ENCODE measurements at regions not wholly inside any gene's neighbourhood (a gene's known extent, or its start where the extent isn't known, plus 50 kb on each side); places are given as distances from the start of the nearest gene placed in this dataset.

- no peaks in the 10 kb centered on the region for H3K9me2 ChIP-seq (replicated peaks; ENCODE audit: insufficient read depth, low read length)
- H3K9ac ChIP-seq (ENCODE audit: low read length) = no peak overlapping the region
- H3K79me2 ChIP-seq (ENCODE audit: insufficient read depth, low read length) = no peaks in the 10 kb centered on the region
- H4K20me1 ChIP-seq (ENCODE audit: low read depth, low read length) = no peaks in the 10 kb centered on the region
- H3K9me3 ChIP-seq (ENCODE audit: insufficient read depth, low read length) = no peaks in the 10 kb centered on the region
- H3K36me3 ChIP-seq (ENCODE audit: low read length) = no peaks in the 10 kb centered on the region
- no peak for TF ChIP-seq EZH2phosphoT487 (conservative IDR thresholded peaks at IDR 0.05; ENCODE audit: low read length)
- no peak for TF ChIP-seq CTCF (IDR thresholded peaks at IDR 0.05; ENCODE audit: insufficient read depth, low read length, poor library complexity, severe bottlenecking)
- no peaks in the 10 kb centered on the region for H3K27me3 ChIP-seq (ENCODE audit: low read length)
- no peak overlapping the region for H3K4me2 ChIP-seq (ENCODE audit: low read depth, low read length, poor library complexity, severe bottlenecking)
- H3F3A ChIP-seq (ENCODE audit: insufficient read depth) = no peaks in the 10 kb centered on the region
- no peak overlapping the region for H3K4me3 ChIP-seq (ENCODE audit: insufficient read depth, low read length, poor library complexity, severe bottlenecking)
- no peak overlapping the region for H2AFZ ChIP-seq (ENCODE audit: low read depth, low read length, severe bottlenecking)
- H3K27ac ChIP-seq (ENCODE audit: low read depth, low read length) = no peak overlapping the region
These were observed 183.1 kb downstream of the PRDM13 start for GRCh38 chr6:99789767-99790166.

- no peak overlapping the region for H3K4me2 ChIP-seq (ENCODE audit: low read depth, low read length, poor library complexity, severe bottlenecking)
- no peaks in the 10 kb centered on the region for H3K9me3 ChIP-seq (ENCODE audit: insufficient read depth, low read length)
- H3K79me2 ChIP-seq (ENCODE audit: insufficient read depth, low read length) = no peaks in the 10 kb centered on the region
- H3K27me3 ChIP-seq (ENCODE audit: low read length) = no peaks in the 10 kb centered on the region
- no peaks in the 10 kb centered on the region for H3K9me2 ChIP-seq (replicated peaks; ENCODE audit: insufficient read depth, low read length)
- H3K4me3 ChIP-seq (ENCODE audit: insufficient read depth, low read length, poor library complexity, severe bottlenecking) = no peak overlapping the region
- H4K20me1 ChIP-seq (ENCODE audit: low read depth, low read length) = no peaks in the 10 kb centered on the region
- H3K9ac ChIP-seq (ENCODE audit: low read length) = no peak overlapping the region
- H3K27ac ChIP-seq (ENCODE audit: low read depth, low read length) = no peak overlapping the region
- no peaks in the 10 kb centered on the region for H3K36me3 ChIP-seq (ENCODE audit: low read length)
- H3F3A ChIP-seq (ENCODE audit: insufficient read depth) = no peaks in the 10 kb centered on the region
- H2AFZ ChIP-seq (ENCODE audit: low read depth, low read length, severe bottlenecking) = no peak overlapping the region
- TF ChIP-seq EZH2phosphoT487 (conservative IDR thresholded peaks at IDR 0.05; ENCODE audit: low read length) (no peak), CTCF (IDR thresholded peaks at IDR 0.05; ENCODE audit: insufficient read depth, low read length, poor library complexity, severe bottlenecking) (peak; percentile 26)
These were observed 184.0 kb downstream of the PRDM13 start for GRCh38 chr6:99790679-99791078.

- no peak overlapping the region for H3K9ac ChIP-seq (ENCODE audit: low read length)
- H3K4me2 ChIP-seq (ENCODE audit: low read depth, low read length, poor library complexity, severe bottlenecking) = no peak overlapping the region
- H2AFZ ChIP-seq (ENCODE audit: low read depth, low read length, severe bottlenecking) = no peak overlapping the region
- H3K9me3 ChIP-seq (ENCODE audit: insufficient read depth, low read length) = no peaks in the 10 kb centered on the region
- TF ChIP-seq CTCF (IDR thresholded peaks at IDR 0.05; ENCODE audit: insufficient read depth, low read length, poor library complexity, severe bottlenecking) = no peak
- no peak for TF ChIP-seq EZH2phosphoT487 (conservative IDR thresholded peaks at IDR 0.05; ENCODE audit: low read length)
- no peaks in the 10 kb centered on the region for H3K79me2 ChIP-seq (ENCODE audit: insufficient read depth, low read length)
- H4K20me1 ChIP-seq (ENCODE audit: low read depth, low read length) = no peaks in the 10 kb centered on the region
- no peak overlapping the region for H3K27ac ChIP-seq (ENCODE audit: low read depth, low read length)
- no peaks in the 10 kb centered on the region for H3K36me3 ChIP-seq (ENCODE audit: low read length)
- no peaks in the 10 kb centered on the region for H3K27me3 ChIP-seq (ENCODE audit: low read length)
- no peak overlapping the region for H3K4me3 ChIP-seq (ENCODE audit: insufficient read depth, low read length, poor library complexity, severe bottlenecking)
- H3K9me2 ChIP-seq (replicated peaks; ENCODE audit: insufficient read depth, low read length) = no peaks in the 10 kb centered on the region
- no peaks in the 10 kb centered on the region for H3F3A ChIP-seq (ENCODE audit: insufficient read depth)
These were observed 192.2 kb downstream of the MCHR2 start for GRCh38 chr6:99801805-99802204.

Measured in SU-DHL-6 (cell line).